Pancreas (tissue), 10 donors: ENCODE measurements at regions not wholly inside any gene's neighbourhood (a gene's known extent, or its start where the extent isn't known, plus 50 kb on each side); places are given as distances from the start of the nearest gene placed in this dataset.

Experiments
- ATAC-seq, 4 donors: fragments of 200-7000 bp; cut with Tn5 transposase; one replicate each; pipeline versions ENCODE4 v1.8.0 to v1.9.1; 2020; ENCODE audit warnings: mild to moderate bottlenecking in 4 of 4, moderate library complexity in 4 of 4
- DNase-seq, 6 donors: peaks; one replicate each; pipeline ENCODE4 v3.0.0-alpha.2; 2020
- FAIRE-seq: peaks from 2 replicates; lab custom pipeline; 2012; peaks lifted over from hg19 to GRCh38; lab: Jason Lieb, UNC
- H3K27ac ChIP-seq, 4 donors: fragments of 200-600 bp; sonication (generic); 1 replicate in 3 of 4; 2 replicates in 1 of 4; pipeline versions ENCODE4 v1.5.0 to v1.8.0; 2020
- H3K27me3 ChIP-seq, 4 donors: fragments of 200-600 bp; one replicate each; pipeline ENCODE4 v1.8.0; 2021
- H3K36me3 ChIP-seq, 3 donors: fragments of 200-600 bp; sonication (generic) in 1 of 3; one replicate each; pipeline versions ENCODE4 v1.5.0 to v1.8.0; 2020 to 2021
- H3K4me1 ChIP-seq, 3 donors: fragments of 200-600 bp; one replicate each; pipeline ENCODE4 v1.8.0; 2021
- H3K4me3 ChIP-seq, 4 donors: fragments of 200-600 bp; sonication (generic) in 2 of 4; one replicate each; pipeline versions ENCODE4 v1.5.0 to v1.8.0; 2020 to 2021
- H3K9me3 ChIP-seq, 4 donors: fragments of 200-600 bp; one replicate each; pipeline ENCODE4 v1.8.0; 2021
- CTCF ChIP-seq, 4 donors: fragments of 200-600 bp; sonication (generic) in 3 of 4; IDR thresholded peaks; one replicate each; pipeline versions ENCODE4 v1.5.0 to v1.8.0; 2021; ENCODE audit warnings: antibody characterized with exemption in 4 of 4
- WGBS, 2 donors: extraction: QIAGEN DNeasy Blood & Tissue Kit; methylation state at CpG; one replicate each; pipeline ENCODE4 v1.1.7; 2013; 5-methylcytosine and 5-hydroxymethylcytosine counted together
- intact Hi-C, 3 donors: fragments of 100-400 bp; cut with DNase I; formaldehyde crosslinking; loops; one replicate each; pipeline versions ENCODE4 v1.11.1 to v1.14.2; 2022
- donor health status: healthy with polysubstance abuse.
- donor health status: DM: no; HTN: no; CAD: no; lungs with moderate emphysema.
- donor health status: DM: no; HTN: no; CAD: no.
- donor health status: control.
- donor health status: control.
- donor health status: Bipolar disorder and iron deficiency.
- donor health status: DM: yes; HTN: yes; CAD: no.
- donor health status: DM: no; HTN: no; CAD: no.
- donor health status: DM: no; HTN: no; CAD: no.
- donor health status: DM: yes; HTN: yes; CAD: no.

DNA sequence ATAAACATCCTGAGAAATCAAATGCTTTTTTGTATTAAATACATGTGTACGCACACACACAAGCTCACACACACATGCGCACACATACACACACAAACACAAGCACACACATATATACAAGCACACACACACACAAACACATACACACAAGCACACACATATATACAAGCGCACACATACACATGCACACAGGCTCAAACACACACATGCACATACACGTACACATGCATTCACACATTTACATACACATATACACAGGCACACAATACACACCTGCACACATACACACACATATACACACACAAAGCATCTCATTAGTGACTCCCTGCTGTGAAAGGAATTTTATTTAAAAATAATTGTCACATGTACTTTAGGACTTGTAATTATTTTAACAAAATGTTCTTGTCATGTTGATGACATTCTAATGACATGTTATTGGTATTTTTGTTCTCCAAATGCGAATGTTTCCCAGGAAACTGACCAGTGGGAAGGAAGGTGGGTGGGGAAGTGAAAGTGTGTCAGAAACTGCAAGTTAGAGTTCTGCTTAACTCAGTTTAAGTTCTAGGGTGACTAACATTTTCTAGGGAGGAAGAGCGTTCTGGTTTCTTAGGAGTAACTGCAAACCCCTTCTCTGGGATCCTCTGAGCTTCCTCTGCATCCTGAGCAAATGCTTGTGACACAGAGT is 113.9 kb upstream of the ZNF217 start:
- ATAC-seq (peak in 2 of 4 donors; percentile 55 to 72), FAIRE-seq (no peak), DNase-seq (no peak)
- H3K9me3 ChIP-seq = no peaks in the 10 kb centered on the region
- peaks cover 0 to 7% (median 0%) of the 10 kb centered on the region in 3 donors for H3K4me1 ChIP-seq
- no peak overlapping the region for H3K27ac ChIP-seq
- no peaks in the 10 kb centered on the region for H3K36me3 ChIP-seq
- WGBS, 2 donors = 73 to 75% methylated on average over 6 of the region's 6 CpGs
- H3K4me3 ChIP-seq = no peak overlapping the region
- intact Hi-C loops = no loop called here
- H3K27me3 ChIP-seq = no peaks in the 10 kb centered on the region
- TF ChIP-seq CTCF (IDR thresholded peaks at IDR 0.05) = no peak

DNA sequence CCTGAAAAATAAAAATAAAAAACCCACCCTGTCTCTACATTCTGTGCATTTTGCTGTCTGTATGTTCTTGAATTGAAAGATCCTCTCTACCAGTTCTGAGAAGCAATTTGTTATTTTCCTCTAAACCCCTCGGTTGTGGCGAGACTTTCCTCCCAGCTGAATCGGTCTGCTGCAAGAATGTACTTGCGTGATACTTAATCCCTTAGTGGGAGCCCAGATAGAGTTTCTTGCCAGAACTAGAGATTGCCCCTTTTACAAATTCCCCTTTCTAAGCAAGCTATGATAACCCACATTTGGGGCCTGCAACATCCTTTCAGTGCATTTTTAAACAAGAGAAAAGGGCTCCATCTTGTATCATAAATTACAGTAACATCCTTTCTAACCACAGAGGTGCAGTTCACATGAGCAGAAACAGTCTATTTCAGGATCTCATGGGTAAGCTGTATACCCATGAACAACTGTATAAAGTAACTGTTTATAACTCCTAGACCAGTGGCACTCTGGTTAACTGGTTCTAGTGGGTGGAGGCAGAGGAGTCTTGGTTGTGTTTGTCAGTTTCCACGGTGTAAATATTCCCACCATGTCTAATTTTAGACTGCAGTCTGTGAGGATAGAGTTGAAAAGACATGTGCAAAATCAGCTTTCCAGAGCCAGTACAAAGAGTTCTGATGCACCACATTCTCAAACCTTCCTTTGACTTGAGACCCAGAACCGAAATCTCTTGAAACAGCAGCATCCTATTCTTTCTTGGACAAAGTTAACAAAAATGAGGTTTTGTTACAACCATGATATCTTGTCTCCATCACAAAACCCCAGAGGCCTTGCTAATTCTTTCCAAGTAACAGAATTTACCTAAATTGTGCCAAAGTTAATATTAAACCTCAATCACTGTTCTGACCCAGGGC is 113.1 kb upstream of the ZNF217 start:
- DNase-seq = no peak
- 70% methylated on average over 6 of the region's 6 CpGs for WGBS, 2 donors
- Histone ChIP-seq H3K27ac (no peak overlapping the region), H3K27me3 (no peaks in the 10 kb centered on the region), H3K4me3 (no peak overlapping the region), H3K9me3 (no peaks in the 10 kb centered on the region), H3K4me1 (peaks cover 0 to 7% (median 0%) of the 10 kb centered on the region in 3 donors), H3K36me3 (no peaks in the 10 kb centered on the region)
- FAIRE-seq = no peak
- TF ChIP-seq CTCF (IDR thresholded peaks at IDR 0.05) = no peak
- ATAC-seq = peak in 1 of 4 donors; percentile 13
- intact Hi-C loops = no loop called here

GRCh38 chr20:53706008-53706465 is 112.4 kb upstream of the ZNF217 start:
- TF ChIP-seq CTCF (IDR thresholded peaks at IDR 0.05) = no peak
- WGBS, 2 donors = 93 to 94% methylated on average over 2 of the region's 2 CpGs
- H3K36me3 ChIP-seq = no peaks in the 10 kb centered on the region
- DNase-seq (no peak), FAIRE-seq (no peak), ATAC-seq (no peak)
- intact Hi-C loops = no loop called here
- no peak overlapping the region for H3K27ac ChIP-seq
- peaks cover 0 to 7% (median 0%) of the 10 kb centered on the region in 3 donors for H3K4me1 ChIP-seq
- H3K4me3 ChIP-seq = no peak overlapping the region
- H3K9me3 ChIP-seq = no peaks in the 10 kb centered on the region
- no peaks in the 10 kb centered on the region for H3K27me3 ChIP-seq

GRCh38 chr20:53702617-53703016 is 109.0 kb upstream of the ZNF217 start:
- WGBS, 2 donors = 94 to 97% methylated on average over 10 of the region's 10 CpGs
- no peak overlapping the region for H3K4me3 ChIP-seq
- FAIRE-seq = no peak
- no peak for TF ChIP-seq CTCF (IDR thresholded peaks at IDR 0.05)
- H3K27ac ChIP-seq = no peak overlapping the region
- no peaks in the 10 kb centered on the region for H3K36me3 ChIP-seq
- no peak for ATAC-seq
- intact Hi-C loops = no loop called here
- no peak for DNase-seq
- H3K4me1 ChIP-seq = peaks cover 0 to 7% (median 0%) of the 10 kb centered on the region in 3 donors
- no peaks in the 10 kb centered on the region for H3K27me3 ChIP-seq
- H3K9me3 ChIP-seq = no peaks in the 10 kb centered on the region
